Epithelial cell of proximal tubule (primary cell): ENCODE measurements at regions not wholly inside any gene's neighbourhood (a gene's known extent, or its start where the extent isn't known, plus 50 kb on each side); places are given as distances from the start of the nearest gene placed in this dataset.

Experiments
- DNase-seq: peaks from one replicate; pipeline ENCODE4 v3.0.0-alpha.2; 2011; ENCODE audit warnings: low read depth
- H3K4me3 ChIP-seq: 2 replicates; pipeline ENCODE4 v1.5.1; 2011; ENCODE audit warnings: low read depth, mild to moderate bottlenecking, low read length
- CTCF ChIP-seq: conservative IDR thresholded peaks from 2 replicates; pipeline ENCODE4 v1.5.1; 2012; ENCODE audit warnings: low read depth, mild to moderate bottlenecking, low read length

GRCh38 chr2:212733273-212733672 is 194.7 kb upstream of the ERBB4 start:
- TF ChIP-seq CTCF, result no peak
- DNase-seq, result no peak
- H3K4me3 ChIP-seq, result no peak overlapping the region

DNA sequence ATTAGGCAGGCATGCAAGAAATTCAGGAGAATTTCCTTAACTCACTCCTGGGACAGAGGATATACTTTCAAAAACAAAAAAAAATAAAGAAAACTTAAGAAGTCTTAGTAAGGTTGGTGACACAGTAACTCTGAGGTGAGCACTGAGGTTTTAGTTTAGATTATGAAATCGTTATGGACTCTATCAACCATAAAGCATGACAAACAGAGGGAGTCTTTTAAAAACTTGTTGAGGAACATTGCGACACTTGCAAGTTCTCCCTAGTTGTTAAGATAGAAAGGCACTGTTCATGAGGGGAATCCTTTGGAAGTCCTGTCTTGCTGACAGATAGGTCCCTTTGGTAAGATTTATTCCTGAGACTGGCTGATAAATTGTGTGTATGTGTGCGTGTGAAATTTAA is 194.3 kb upstream of the ERBB4 start:
- DNase-seq, result peak; percentile 71
- no peak for TF ChIP-seq CTCF
- H3K4me3 ChIP-seq, result no peak overlapping the region

DNA sequence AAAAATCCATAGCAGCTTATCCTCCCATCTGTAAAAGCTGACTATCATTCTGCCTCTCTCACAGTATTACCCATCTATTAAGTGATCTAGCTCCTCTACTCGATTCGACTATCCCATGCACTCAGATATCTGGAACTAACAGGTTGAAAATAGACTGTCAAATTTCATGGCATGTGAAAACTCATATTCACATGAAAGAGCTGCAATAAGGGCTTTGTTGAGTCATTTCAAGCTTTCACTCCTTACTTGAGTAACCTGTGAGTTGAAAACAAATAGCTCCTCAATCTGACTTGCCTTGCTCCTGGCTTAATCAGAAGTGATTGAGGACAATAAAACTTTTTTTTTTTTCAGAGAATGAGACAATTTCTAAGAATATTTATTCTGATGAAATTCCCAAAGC is 192.4 kb upstream of the ERBB4 start:
- no peak for TF ChIP-seq CTCF
- DNase-seq, result no peak
- H3K4me3 ChIP-seq, result no peak overlapping the region

GRCh38 chr2:212728717-212729116 is 190.1 kb upstream of the ERBB4 start:
- no peak overlapping the region for H3K4me3 ChIP-seq
- DNase-seq, result no peak
- TF ChIP-seq CTCF, result no peak

- no peak overlapping the region for H3K4me3 ChIP-seq
- DNase-seq, result no peak
- TF ChIP-seq CTCF, result no peak
Observed at GRCh38 chr2:212727751-212728150, 189.1 kb upstream of the ERBB4 start.

GRCh38 chr2:212726403-212726802 is 187.8 kb upstream of the ERBB4 start:
- H3K4me3 ChIP-seq, result no peak overlapping the region
- DNase-seq, result peak; percentile 70
- no peak for TF ChIP-seq CTCF

GRCh38 chr2:212725180-212725579 is 186.6 kb upstream of the ERBB4 start:
- DNase-seq, result no peak
- H3K4me3 ChIP-seq, result no peak overlapping the region
- TF ChIP-seq CTCF, result no peak
